Panc1 (cell line): ENCODE measurements at regions not wholly inside any gene's neighbourhood (a gene's known extent, or its start where the extent isn't known, plus 50 kb on each side); places are given as distances from the start of the nearest gene placed in this dataset.

Source experiments
- ATAC-seq: fragments of 200-7000 bp; cut with Tn5 transposase; 2 replicates; pipeline ENCODE4 v1.9.1; 2020; ENCODE audit warnings: mild to moderate bottlenecking, moderate library complexity
- BruUV-seq: library from RNA; stranded (reverse); fragments of 400-500 nt; replicated peaks from 2 replicates; lab custom pipeline; 2021; lab: Mats Ljungman, UMichigan
- CTCF ChIA-PET: fragments of 300-600 bp; sonication (Branson Sonifier 250); formaldehyde crosslinking; loops from one replicate; lab custom pipeline; 2022; ENCODE audit warnings: antibody characterized with exemption; lab: Charles Lee
- POLR2A ChIA-PET: fragments of 300-600 bp; sonication (Branson Sonifier 250); formaldehyde crosslinking; loops from one replicate; lab custom pipeline; 2022; ENCODE audit warnings: antibody characterized with exemption; lab: Charles Lee
- DNase-seq: peaks from one replicate; pipeline ENCODE4 v3.0.0-alpha.2; 2010; ENCODE audit warnings: low read depth, low spot score
- H3K27ac ChIP-seq: 2 replicates; pipeline ENCODE4 v1.5.1; 2011; ENCODE audit warnings: mild to moderate bottlenecking, low read length, inconsistent platforms
- H3K27me3 ChIP-seq: fragments of 200-500 bp; sonication (Bioruptor generic); 2 replicates; pipeline ENCODE4 v1.6.0; 2014; ENCODE audit warnings: low read length, inconsistent platforms; ENCODE audit not compliant: control insufficient read depth, insufficient read depth
- H3K36me3 ChIP-seq: fragments of 200-500 bp; sonication (Bioruptor generic); 2 replicates; pipeline ENCODE4 v1.5.1; 2014; ENCODE audit warnings: inconsistent platforms, mild to moderate bottlenecking, low read length, moderate library complexity; ENCODE audit not compliant: control insufficient read depth, insufficient read depth
- H3K4me1 ChIP-seq: 2 replicates; pipeline ENCODE4 v1.5.1; 2011; ENCODE audit warnings: inconsistent platforms, mild to moderate bottlenecking, low read length, moderate library complexity; ENCODE audit not compliant: control insufficient read depth, insufficient read depth
- H3K4me3 ChIP-seq, 2 experiments: 2 replicates each; pipeline ENCODE4 v1.5.1; 2011 to 2012; ENCODE audit warnings: low read depth in 2 of 2, low read length in 2 of 2, mild to moderate bottlenecking in 2 of 2, inconsistent platforms in 1 of 2, moderate library complexity in 1 of 2
- H3K9me3 ChIP-seq: fragments of 200-500 bp; sonication (Bioruptor generic); 2 replicates; pipeline ENCODE4 v1.5.1; 2014; ENCODE audit warnings: low read depth, mild to moderate bottlenecking, inconsistent platforms, low read length, moderate library complexity; ENCODE audit not compliant: control insufficient read depth, insufficient read depth
- CTCF ChIP-seq: fragments of 450-650 bp; IDR thresholded peaks from 2 replicates; pipeline ENCODE4 v1.5.1; 2017; ENCODE audit warnings: mild to moderate bottlenecking
- POLR2AphosphoS5 ChIP-seq: IDR thresholded peaks from 2 replicates; pipeline ENCODE4 v1.6.1; 2012; ENCODE audit warnings: mild to moderate bottlenecking, low read depth, low read length, moderate library complexity
- REST ChIP-seq, 2 experiments: IDR thresholded peaks; 2 replicates each; pipeline ENCODE4 v1.6.1; 2011 to 2012; ENCODE audit warnings: low read depth in 2 of 2, control low read depth in 1 of 2, low read length in 1 of 2, mild to moderate bottlenecking in 1 of 2, moderate library complexity in 1 of 2; ENCODE audit not compliant: insufficient read depth in 1 of 2
- SIN3A ChIP-seq: IDR thresholded peaks from 2 replicates; pipeline ENCODE4 v1.6.1; 2012; ENCODE audit warnings: low read depth, mild to moderate bottlenecking, low read length, moderate library complexity, borderline replicate concordance; ENCODE audit not compliant: insufficient read depth
- TCF7L2 ChIP-seq: IDR thresholded peaks from 2 replicates; pipeline ENCODE4 v1.6.1; 2011; ENCODE audit warnings: mild to moderate bottlenecking, low read depth, low read length, inconsistent platforms
- in situ Hi-C: cut with HindIII; loops from 2 replicates; pipeline ENCODE4 v1.10.0; 2016; ENCODE audit warnings: low sequenced_read_pairs, low pct_unique_long_range_greater_than_20kb
- intact Hi-C: fragments of 100-400 bp; cut with micrococcal nuclease; formaldehyde crosslinking; loops from one replicate; pipeline ENCODE4 v1.10.0; 2022; ENCODE audit not compliant: unreplicated experiment

GRCh38 chr16:5854027-5854426 lies 756.4 kb upstream of the EEF2KMT start:
- ATAC-seq (no peak), DNase-seq (no peak)
- POLR2A ChIA-PET, result no interaction called here
- Histone ChIP-seq H3K9me3 (no peaks in the 10 kb centered on the region), H3K27me3 (peaks cover 4% of the 10 kb centered on the region; the same call in 1 of the 2 replicates), H3K4me1 (no peaks in the 10 kb centered on the region), H3K4me3 (no peak overlapping the region), H3K27ac (no peak overlapping the region), H3K36me3 (no peaks in the 10 kb centered on the region)
- no TSS peak for BruUV-seq
- TF ChIP-seq REST (IDR thresholded peaks at IDR 0.05; ENCODE audit: insufficient read depth in 1 of 2, low read depth in 2 of 2, low read length in 1 of 2), result no peak
- TF ChIP-seq TCF7L2, result no peak
- TF ChIP-seq POLR2AphosphoS5, result no peak
- no peak for TF ChIP-seq CTCF
- no peak for TF ChIP-seq SIN3A
- CTCF ChIA-PET, result interaction anchor here (0.6 kb wide), 1 partner anchor 190 kb away, joined by 3 read pairs; no protein-coding TSS in a partner anchor
- intact Hi-C loops (no loop called here), in situ Hi-C loops (no loop called here)

- ChIA-PET POLR2A (no interaction called here), CTCF (no interaction called here)
- DNase-seq, result no peak
- no peak for ATAC-seq
- peaks cover 4% of the 10 kb centered on the region; the same call in 1 of the 2 replicates for H3K27me3 ChIP-seq
- no peak overlapping the region for H3K27ac ChIP-seq
- H3K9me3 ChIP-seq, result no peaks in the 10 kb centered on the region
- no peaks in the 10 kb centered on the region for H3K36me3 ChIP-seq
- H3K4me3 ChIP-seq, result no peak overlapping the region
- no peaks in the 10 kb centered on the region for H3K4me1 ChIP-seq
- no TSS peak for BruUV-seq
- TF ChIP-seq CTCF (no peak), REST (IDR thresholded peaks at IDR 0.05; ENCODE audit: insufficient read depth in 1 of 2, low read depth in 2 of 2, low read length in 1 of 2) (no peak), TCF7L2 (no peak), SIN3A (no peak), POLR2AphosphoS5 (no peak)
- in situ Hi-C loops (no loop called here), intact Hi-C loops (no loop called here)
These were observed 754.6 kb upstream of the EEF2KMT start for GRCh38 chr16:5852151-5852550.
